Stimulated activated CD8-positive, alpha-beta memory T cell treated with anti-CD3 and anti-CD28 coated beads, Interleukin-4, amount 100 ng/mL, for 48 hours (primary cell): ENCODE measurements at regions not wholly inside any gene's neighbourhood (a gene's known extent, or its start where the extent isn't known, plus 50 kb on each side); places are given as distances from the start of the nearest gene placed in this dataset.

ENCODE experiments used
- DNase-seq: peaks from one replicate; pipeline ENCODE4 v3.0.0-alpha.2; 2020

- no peak for DNase-seq
Observed at GRCh38 chr11:81495699-81496292, 1237.9 kb downstream of the FAM181B start.

- DNase-seq = no peak
Observed at GRCh38 chr11:81494431-81494830, 1239.2 kb downstream of the FAM181B start.

DNA sequence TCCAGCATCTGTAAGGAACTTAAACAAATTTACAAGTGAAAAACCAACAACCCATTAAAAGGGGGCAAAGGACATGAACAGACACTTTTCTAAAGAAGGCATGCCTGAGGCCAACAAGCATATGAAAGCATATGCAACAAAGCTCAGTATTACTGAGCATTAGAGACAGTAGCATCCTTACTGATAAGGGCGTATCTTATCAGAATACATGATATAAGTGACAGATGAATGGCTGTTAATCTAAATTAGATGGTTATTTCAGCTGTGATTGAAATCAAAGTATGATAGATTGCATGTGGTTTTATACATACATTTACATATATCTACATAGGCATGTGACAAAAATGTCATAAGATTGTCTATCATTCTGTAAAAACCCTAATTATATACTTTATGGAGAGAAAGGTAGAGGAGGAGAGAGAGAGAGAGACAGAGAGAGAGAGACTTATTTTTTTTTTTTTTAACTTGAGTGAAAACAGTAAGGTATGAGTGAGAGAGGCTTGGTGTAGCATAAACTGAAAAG, 1240.7 kb downstream of the FAM181B start:
- DNase-seq = no peak

GRCh38 chr11:81487109-81487508, 1246.6 kb downstream of the FAM181B start:
- no peak for DNase-seq

DNA sequence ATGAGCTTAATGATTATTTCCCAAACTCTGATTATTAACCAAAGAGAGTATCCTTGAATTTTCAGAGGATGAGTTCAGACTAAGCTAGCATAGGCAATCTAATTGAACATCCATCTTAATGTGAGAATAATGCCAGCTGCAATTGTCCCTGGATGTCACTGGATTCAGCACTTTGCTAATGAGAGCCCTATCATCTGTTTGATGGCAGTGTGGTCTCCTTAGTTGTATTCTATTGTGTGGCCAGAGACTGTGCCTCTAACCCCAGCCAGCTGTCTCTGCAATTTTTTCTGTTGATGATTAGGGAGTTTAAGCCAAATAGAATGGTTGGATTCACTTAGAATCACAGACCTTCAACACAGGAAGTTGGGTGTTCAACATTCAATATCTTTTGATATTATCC, 1249.5 kb downstream of the FAM181B start:
- no peak for DNase-seq

DNA sequence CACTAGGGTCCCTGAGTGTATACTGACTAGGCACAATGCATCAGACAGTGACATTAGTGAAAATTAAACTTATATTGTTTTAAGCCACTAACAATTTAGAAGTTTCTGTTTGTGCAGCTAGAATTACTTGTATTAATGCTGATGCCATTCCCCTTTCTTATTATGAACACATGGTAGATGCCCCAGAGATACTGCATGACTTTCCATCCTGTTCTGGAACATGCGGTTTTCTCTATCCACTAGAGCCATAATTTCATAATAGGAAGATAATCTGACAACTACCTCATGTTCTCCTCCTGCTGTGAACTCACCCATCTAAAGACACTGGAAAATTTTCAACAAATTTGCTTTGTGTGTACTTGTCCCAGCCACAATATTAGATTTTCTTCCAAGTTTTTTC, 1256.4 kb downstream of the FAM181B start:
- DNase-seq = no peak

DNA sequence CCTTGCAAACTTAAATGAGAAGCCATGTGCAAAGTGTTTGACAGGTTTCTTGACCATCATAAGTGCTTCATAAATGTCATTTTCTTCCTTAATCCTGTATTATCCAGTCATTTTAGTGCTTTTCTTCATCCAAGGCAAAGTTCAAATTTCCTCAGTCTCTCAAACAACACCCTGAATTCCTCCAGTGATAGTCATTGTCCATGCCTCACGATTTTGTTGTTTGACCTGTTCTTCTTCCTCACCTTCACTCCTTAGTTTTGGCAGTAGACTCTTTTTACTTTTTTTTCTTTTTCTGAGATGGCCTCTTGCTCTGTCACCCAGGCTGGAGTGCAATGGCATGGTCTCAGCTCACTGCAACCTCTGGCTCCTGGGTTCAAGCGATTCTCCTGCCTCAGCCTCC, 1257.3 kb downstream of the FAM181B start:
- no peak for DNase-seq

DNA sequence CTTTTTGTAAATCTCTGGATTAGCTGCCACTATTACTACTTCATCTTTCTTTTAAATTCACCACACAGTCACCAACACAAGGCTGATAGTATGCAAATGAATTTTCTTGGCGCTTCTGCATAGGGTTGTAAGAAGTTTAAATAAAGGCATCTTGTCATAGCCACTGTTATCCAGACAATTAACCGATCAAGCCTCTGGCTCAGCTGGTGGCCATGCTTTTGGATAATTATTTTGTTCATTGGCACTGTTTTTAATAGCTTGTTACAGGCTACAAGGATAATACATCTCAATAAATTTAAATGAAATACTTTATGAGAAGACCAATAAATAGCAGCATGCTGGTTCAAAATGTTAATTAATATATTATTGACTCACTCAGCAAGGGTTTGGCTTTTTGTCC, 1261.0 kb downstream of the FAM181B start:
- no peak for DNase-seq

- DNase-seq = no peak
Observed at GRCh38 chr11:81470446-81470845, 1263.2 kb downstream of the FAM181B start.

GRCh38 chr11:81459766-81460306, 1273.8 kb downstream of the FAM181B start:
- no peak for DNase-seq

DNA sequence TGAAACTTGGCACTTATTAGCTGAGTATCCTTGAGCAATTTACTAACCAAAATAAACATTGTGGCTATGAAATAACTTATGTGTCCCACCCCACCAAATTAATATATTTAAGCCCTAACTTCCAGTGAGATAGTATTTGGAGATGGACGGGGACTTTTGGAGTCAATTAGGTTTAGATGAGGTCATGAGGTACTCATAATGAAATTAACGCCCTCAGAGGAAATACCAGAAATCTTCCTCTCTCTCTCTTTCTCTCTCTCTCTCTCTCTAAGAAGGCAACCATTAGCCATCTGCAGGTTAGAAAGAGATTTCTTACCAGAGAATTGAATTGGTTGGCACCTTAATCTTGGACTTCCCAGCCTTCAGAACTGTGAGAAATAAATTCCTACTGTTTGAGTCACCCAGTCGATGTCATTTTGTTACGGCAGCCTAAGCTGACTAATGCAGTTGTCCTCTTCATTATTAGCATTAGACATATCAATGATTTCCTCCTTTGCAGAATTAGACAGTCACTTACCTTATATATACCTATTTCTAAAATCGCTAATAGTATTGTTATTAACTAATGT, 1284.0 kb downstream of the FAM181B start:
- no peak for DNase-seq

DNA sequence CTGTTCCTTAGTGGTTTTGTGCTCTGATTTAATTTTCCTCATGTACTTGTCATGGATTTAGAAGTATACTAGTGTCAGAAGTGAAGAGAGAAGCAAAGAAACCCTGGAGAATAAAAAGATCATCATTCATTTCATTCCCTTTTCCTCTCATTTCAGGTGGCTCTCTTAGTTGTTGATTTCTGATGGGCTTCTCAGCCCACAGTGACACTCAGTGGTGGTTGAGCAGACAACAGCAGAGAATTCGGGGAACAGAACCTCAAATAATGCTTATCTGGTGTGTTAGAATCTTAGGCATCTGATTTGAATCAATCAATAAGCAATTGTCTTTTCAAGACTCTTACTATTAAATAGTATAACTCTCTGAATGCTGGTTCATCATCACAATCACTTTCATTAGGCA, 1289.4 kb downstream of the FAM181B start:
- DNase-seq = no peak

DNA sequence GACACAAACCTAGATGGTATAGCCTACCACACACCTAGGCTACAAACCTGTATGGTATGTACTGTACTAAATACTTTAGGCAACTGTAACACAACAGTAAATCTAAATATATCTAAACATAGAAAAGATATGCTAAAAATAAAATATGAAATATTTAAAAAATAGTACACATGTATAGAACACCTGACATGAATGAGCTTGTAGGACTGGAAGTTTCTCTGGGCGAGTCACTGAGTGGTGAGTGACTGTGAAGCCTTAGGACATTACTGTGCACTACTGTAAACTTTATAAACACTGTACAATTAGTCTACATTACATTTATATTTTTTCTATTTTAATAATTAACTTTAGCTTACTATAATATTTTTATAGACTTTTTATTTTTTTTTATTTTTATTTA, 1301.3 kb downstream of the FAM181B start:
- DNase-seq = no peak

- DNase-seq = no peak
Observed at GRCh38 chr11:81424822-81425221, 1308.8 kb downstream of the FAM181B start.

- no peak for DNase-seq
Observed at GRCh38 chr11:81422402-81422801, 1311.3 kb downstream of the FAM181B start.

DNA sequence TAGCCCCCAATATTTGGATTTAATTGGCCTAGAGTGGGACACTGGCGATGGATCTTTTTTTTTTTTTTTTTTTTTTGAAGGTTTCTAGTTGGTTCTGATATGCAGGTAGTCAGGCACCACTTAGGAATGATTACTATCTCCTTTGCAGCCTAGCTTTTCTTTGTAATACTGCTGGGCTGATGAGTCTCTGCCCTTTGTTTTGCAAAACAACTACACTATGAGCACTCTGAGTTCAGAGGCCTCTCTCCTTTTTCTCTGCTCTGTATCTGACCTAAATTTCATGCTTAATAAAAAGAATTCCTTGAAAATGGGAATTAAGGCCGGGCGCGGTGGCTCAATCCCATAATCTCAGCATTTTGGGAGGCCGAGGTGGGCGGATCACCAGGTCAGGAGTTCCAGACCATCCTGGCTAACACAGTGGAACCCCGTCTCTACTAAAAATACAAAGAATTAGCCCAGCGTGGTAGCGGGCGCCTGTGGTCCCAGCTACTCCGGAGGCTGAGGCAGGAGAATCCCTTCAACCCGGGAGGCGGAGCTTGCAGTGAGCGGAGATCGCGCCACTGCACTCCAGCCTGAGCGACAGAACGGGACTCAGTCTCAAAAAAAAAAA, 1312.3 kb downstream of the FAM181B start:
- DNase-seq = no peak

DNA sequence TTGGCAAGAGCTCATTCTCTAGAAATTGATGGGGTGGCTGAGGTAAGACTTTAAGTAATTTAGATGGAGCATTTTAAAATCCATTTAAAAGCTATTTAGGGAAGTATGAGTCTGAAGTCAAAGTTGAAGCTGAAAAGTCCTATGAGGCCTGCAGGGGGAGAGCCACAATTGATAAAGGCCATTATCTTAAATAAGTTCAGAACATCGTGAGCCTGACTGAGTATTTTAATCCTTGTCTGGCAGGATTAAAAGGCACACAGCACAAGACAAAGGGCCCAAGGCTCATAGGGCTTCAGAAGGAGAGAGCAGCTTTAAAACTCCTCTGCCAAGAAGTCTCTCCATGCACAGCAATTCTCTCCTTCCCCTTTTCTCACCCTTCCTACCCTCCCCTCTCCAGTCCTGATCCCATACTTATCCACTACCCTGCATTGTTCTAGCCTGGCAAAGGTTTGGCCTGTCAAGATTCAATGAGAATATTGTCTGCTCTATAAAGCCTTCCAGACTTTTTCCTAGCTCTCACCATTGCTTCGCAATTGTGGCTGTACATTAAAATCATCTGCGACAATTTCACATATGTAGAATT, 1312.9 kb downstream of the FAM181B start:
- no peak for DNase-seq

GRCh38 chr11:81397316-81397715, 1336.3 kb downstream of the FAM181B start:
- no peak for DNase-seq

DNA sequence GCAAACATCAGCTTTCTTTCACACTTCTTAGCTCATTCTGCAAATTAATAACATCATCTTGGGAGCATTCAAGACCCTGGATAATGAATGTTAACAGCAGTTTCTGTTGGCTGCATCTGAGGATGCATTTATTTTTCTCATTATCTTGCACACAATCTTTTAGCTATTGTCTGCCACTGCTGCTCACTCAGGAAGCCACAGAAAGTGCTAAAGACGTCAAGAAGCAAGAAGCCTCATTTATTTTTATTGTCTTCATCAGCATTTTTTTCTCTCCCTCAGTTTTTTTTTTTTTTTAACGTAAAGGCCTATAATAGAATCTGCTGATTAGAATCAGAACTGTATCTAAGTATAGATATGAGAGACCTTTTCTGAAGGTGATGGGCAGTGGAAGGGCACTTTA, 1339.4 kb downstream of the FAM181B start:
- DNase-seq = no peak

DNA sequence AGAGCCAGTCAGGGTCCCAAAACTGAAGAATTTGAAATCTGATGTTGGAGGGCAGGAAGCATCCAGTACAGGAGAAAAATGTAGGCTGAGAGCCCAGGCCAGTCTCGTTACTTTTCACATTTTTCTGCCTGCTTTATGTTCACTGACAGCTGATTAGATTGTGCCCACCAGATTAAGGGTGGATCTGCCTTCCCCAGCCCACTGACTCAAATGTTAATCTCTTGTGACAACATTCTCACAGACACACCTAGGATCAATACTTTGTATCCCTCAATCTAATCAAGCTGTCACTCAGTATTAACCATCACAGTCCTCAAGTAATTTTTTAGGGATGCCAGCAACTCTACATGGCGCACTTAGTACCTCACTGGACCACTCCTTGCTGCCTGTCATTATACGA, 1345.3 kb downstream of the FAM181B start:
- no peak for DNase-seq

- DNase-seq = no peak
Observed at GRCh38 chr11:81380395-81380794, 1353.3 kb downstream of the FAM181B start.

- DNase-seq = no peak
Observed at GRCh38 chr11:81377418-81377817, 1356.2 kb downstream of the FAM181B start.

DNA sequence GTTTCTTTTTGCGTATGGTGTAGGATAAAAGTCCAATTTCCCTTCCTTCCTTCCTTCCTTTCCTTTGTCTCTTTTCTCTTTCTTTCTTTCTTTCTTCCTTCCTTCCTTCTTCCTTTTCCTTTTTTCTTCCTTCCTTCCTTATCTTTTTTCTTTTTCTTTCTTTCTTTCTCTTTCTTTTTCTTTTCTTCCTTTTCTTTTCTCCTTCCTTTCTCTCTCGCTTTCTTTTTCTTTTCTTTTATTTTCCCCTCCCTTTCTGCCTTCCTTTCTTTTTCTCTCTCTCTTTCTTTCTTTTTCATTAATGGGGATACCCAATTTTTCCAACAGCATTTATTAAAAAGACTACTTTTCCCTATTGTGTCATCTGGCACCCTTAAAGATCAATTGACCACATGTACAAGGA, 1359.7 kb downstream of the FAM181B start:
- DNase-seq = no peak

GRCh38 chr11:81368192-81368591, 1365.5 kb downstream of the FAM181B start:
- no peak for DNase-seq
